Upper lobe of left lung (tissue), 4 donors: ENCODE measurements at regions not wholly inside any gene's neighbourhood (a gene's known extent, or its start where the extent isn't known, plus 50 kb on each side); places are given as distances from the start of the nearest gene placed in this dataset.

Experiments used
- CTCF ChIP-seq, 6 experiments: fragments of 450-650 bp in 4 of 6; fragments of 200-600 bp in 2 of 6; sonication (generic) in 2 of 6; IDR thresholded peaks; one replicate each; pipeline ENCODE4 v1.5.1; 2016 to 2019; ENCODE audit warnings: antibody characterized with exemption in 6 of 6
- EP300 ChIP-seq, 4 donors: sonication (generic); formaldehyde crosslinking; IDR thresholded peaks; one replicate each; pipeline ENCODE4 v1.5.1; 2017; ENCODE audit warnings: antibody characterized with exemption in 4 of 4, control low read depth in 2 of 4

GRCh38 chr3:124504332-124505059, 225.8 kb upstream of the UMPS start:
- TF ChIP-seq EP300 (IDR thresholded peaks at IDR 0.05) (no peak), CTCF (IDR thresholded peaks at IDR 0.05) (no peak)
